CD14-positive monocyte (primary cell): ENCODE measurements at regions not wholly inside any gene's neighbourhood (a gene's known extent, or its start where the extent isn't known, plus 50 kb on each side); places are given as distances from the start of the nearest gene placed in this dataset.
"Not testable (repeated sequence)": the region's sequence is repeated elsewhere in the genome, so short reads cannot be mapped to it uniquely, and the experiment has no call there.

ENCODE experiments used
- DNase-seq, 3 donors: peaks; one replicate each; pipeline ENCODE4 v3.0.0-alpha.2; 2011 to 2022
- H2AFZ ChIP-seq: 2 replicates; pipeline ENCODE4 v1.6.0; 2012; ENCODE audit warnings: mild to moderate bottlenecking, low read depth, low read length, inconsistent platforms; ENCODE audit not compliant: insufficient read depth, poor library complexity, severe bottlenecking
- H3K27ac ChIP-seq, 2 donors: 1 replicate in 1 of 2; 2 replicates in 1 of 2; pipeline ENCODE4 v1.5.1; 2012 to 2013; ENCODE audit warnings: low read length in 2 of 2, control low read depth in 1 of 2, inconsistent platforms in 1 of 2, low read depth in 1 of 2, mild to moderate bottlenecking in 1 of 2
- H3K27me3 ChIP-seq, 2 donors: one replicate each; pipeline versions ENCODE4 v1.6.0 to v1.6.1; 2011 to 2013; ENCODE audit warnings: low read length in 2 of 2; ENCODE audit not compliant: control insufficient read depth in 2 of 2, insufficient read depth in 2 of 2
- H3K36me3 ChIP-seq, 2 donors: replicated peaks in 1 of 2; 1 replicate in 1 of 2; 2 replicates in 1 of 2; pipeline versions ENCODE4 v1.5.1 to v1.6.1; 2012 to 2013; ENCODE audit warnings: low read length in 2 of 2, control low read depth in 1 of 2, inconsistent platforms in 1 of 2, mild to moderate bottlenecking in 1 of 2; ENCODE audit not compliant: insufficient read depth in 2 of 2, control insufficient read depth in 1 of 2
- H3K4me1 ChIP-seq, 2 donors: 1 replicate in 1 of 2; 2 replicates in 1 of 2; pipeline versions ENCODE4 v1.5.1 to v1.6.1; 2012 to 2013; ENCODE audit warnings: low read length in 2 of 2, control low read depth in 1 of 2, inconsistent platforms in 1 of 2, mild to moderate bottlenecking in 1 of 2, moderate library complexity in 1 of 2; ENCODE audit not compliant: insufficient read depth in 2 of 2, control insufficient read depth in 1 of 2
- H3K4me2 ChIP-seq: replicated peaks from 2 replicates; pipeline ENCODE3; 2012; ENCODE audit warnings: low read length, moderate library complexity, mild to moderate bottlenecking; ENCODE audit not compliant: poor library complexity, severe bottlenecking; ENCODE audit errors: extremely low read depth
- H3K4me3 ChIP-seq, 3 experiments: fragments of 200-600 bp in 1 of 3; sonication (generic) in 1 of 3; replicated peaks in 1 of 3; 1 replicate in 2 of 3; 2 replicates in 1 of 3; pipeline ENCODE4 v1.5.1; 2011 to 2013; ENCODE audit warnings: low read length in 3 of 3, mild to moderate bottlenecking in 3 of 3, control low read depth in 2 of 3, low read depth in 2 of 3, inconsistent platforms in 1 of 3, moderate library complexity in 1 of 3
- H3K79me2 ChIP-seq: 2 replicates; pipeline ENCODE4 v1.6.0; 2012; ENCODE audit warnings: mild to moderate bottlenecking, control low read depth, inconsistent platforms, low read length, moderate library complexity; ENCODE audit not compliant: insufficient read depth
- H3K9ac ChIP-seq: 2 replicates; pipeline ENCODE4 v1.6.0; 2017; ENCODE audit warnings: low read length, mild to moderate bottlenecking; ENCODE audit not compliant: insufficient read depth, poor library complexity, severe bottlenecking
- H3K9me3 ChIP-seq, 2 donors: replicated peaks in 1 of 2; 1 replicate in 1 of 2; 2 replicates in 1 of 2; pipeline versions ENCODE4 v1.5.1 to v1.6.1; 2012 to 2013; ENCODE audit warnings: low read length in 2 of 2, control low read depth in 1 of 2; ENCODE audit not compliant: control insufficient read depth in 1 of 2, insufficient read depth in 1 of 2
- H4K20me1 ChIP-seq: 2 replicates; pipeline ENCODE4 v1.6.0; 2012; ENCODE audit warnings: mild to moderate bottlenecking, low read length, control low read depth, moderate library complexity; ENCODE audit not compliant: insufficient read depth
- H3K27ac Mint-ChIP-seq, 7 donors: one replicate each; pipeline ENCODE4 v1.8.0; 2020; ENCODE audit warnings: mild to moderate bottlenecking in 7 of 7, mixed read lengths in 7 of 7, moderate library complexity in 6 of 7, inconsistent platforms in 2 of 7
- H3K27me3 Mint-ChIP-seq, 3 donors: one replicate each; pipeline ENCODE4 v1.8.0; 2021 to 2022; ENCODE audit warnings: low read depth in 3 of 3, mild to moderate bottlenecking in 3 of 3, mixed read lengths in 3 of 3, moderate library complexity in 3 of 3, inconsistent platforms in 1 of 3
- H3K36me3 Mint-ChIP-seq, 2 donors: one replicate each; pipeline ENCODE4 v1.8.0; 2020; ENCODE audit warnings: mixed read lengths in 2 of 2, inconsistent platforms in 1 of 2, mild to moderate bottlenecking in 1 of 2
- H3K4me1 Mint-ChIP-seq: one replicate; pipeline ENCODE4 v1.8.0; 2020; ENCODE audit warnings: mild to moderate bottlenecking, mixed read lengths
- H3K4me3 Mint-ChIP-seq, 2 donors: one replicate each; pipeline ENCODE4 v1.8.0; 2020; ENCODE audit warnings: mild to moderate bottlenecking in 2 of 2, mixed read lengths in 2 of 2, moderate library complexity in 1 of 2
- H3K9me3 Mint-ChIP-seq, 7 donors: one replicate each; pipeline ENCODE4 v1.8.0; 2020 to 2022; ENCODE audit warnings: mixed read lengths in 7 of 7, mild to moderate bottlenecking in 6 of 7, moderate library complexity in 6 of 7, inconsistent platforms in 2 of 7
- WGBS: methylation state at CpG from one replicate; pipeline ENCODE4 v1.1.5; 2013; ENCODE audit warnings: missing lambda C conversion rate; ENCODE audit not compliant: insufficient coverage; 5-methylcytosine and 5-hydroxymethylcytosine counted together
- intact Hi-C, 2 donors: fragments of 100-400 bp; cut with micrococcal nuclease; formaldehyde crosslinking; loops; one replicate each; pipeline versions ENCODE4 v1.15.0 to v1.15.1; 2023
- TF ChIP-seq, protein P1 (sequence below): fragments of 200-600 bp; IDR thresholded peaks from one replicate; pipeline ENCODE4 v1.8.0; 2022; ENCODE audit warnings: antibody characterized with exemption, mild to moderate bottlenecking

DNA sequence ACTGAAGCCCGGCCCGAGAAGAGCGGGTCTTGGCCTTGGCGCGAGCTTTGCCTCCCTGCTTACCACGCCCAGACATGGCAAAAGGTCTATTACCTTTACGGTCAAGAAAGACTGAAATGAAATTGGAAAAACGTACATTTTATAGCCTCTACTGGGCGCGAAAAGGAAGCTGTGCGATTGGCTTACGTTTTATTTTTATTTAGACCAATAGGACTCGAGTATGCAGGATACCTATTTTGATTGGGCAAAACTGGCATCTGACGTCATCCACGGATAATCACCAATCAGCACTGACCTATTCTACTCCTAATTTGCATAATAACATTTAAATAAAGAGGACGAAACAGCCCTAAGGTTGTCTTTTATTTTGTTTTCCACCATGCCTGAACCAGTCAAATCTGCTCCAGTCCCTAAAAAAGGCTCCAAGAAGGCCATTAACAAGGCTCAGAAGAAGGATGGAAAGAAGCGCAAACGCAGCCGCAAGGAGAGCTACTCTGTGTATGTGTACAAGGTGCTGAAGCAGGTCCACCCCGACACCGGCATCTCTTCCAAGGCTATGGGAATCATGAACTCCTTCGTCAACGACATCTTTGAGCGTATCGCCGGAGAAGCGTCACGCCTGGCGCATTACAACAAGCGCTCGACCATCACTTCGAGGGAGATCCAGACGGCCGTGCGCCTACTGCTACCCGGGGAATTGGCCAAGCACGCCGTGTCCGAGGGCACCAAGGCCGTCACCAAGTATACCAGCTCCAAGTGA, 97.4 kb downstream of the OR2B2 start:
- Histone ChIP-seq H3K4me2 (peak overlapping the region; percentile 85), H3K79me2 (no peaks in the 10 kb centered on the region), H3K4me1 (peaks cover 21 to 31% of the 10 kb centered on the region in 2 donors), H2AFZ (peak overlapping the region; percentile 87), H3K9me3 (peaks cover 0 to 9% of the 10 kb centered on the region in 2 donors), H3K27ac (peak overlapping the region; percentile 36 to 71), H3K4me3 (peak overlapping the region; percentile 46 to 80 (median 70)), H3K36me3 (no peaks in the 10 kb centered on the region), H3K27me3 (no peaks in the 10 kb centered on the region), H3K9ac (peak overlapping the region; percentile 27), H4K20me1 (no peaks in the 10 kb centered on the region)
- Mint-ChIP-seq H3K9me3 (peaks cover 0 to 9% (median 2%) of the 10 kb centered on the region in 7 donors), H3K4me3 (peak overlapping the region; percentile 89 to 95), H3K36me3 (no peaks in the 10 kb centered on the region), H3K4me1 (peaks cover 38% of the 10 kb centered on the region), H3K27me3 (peaks cover 0 to 2% (median 0%) of the 10 kb centered on the region in 3 donors), H3K27ac (peak overlapping the region; percentile 72 to 91 (median 87))
- DNase-seq: peak; percentile 88 to 91 (median 88)
- intact Hi-C loops: loop anchor here (5.0 kb wide), 2 partner anchors 57 to 77 kb away; a partner anchor contains a TSS
- TF ChIP-seq, protein P1, sequence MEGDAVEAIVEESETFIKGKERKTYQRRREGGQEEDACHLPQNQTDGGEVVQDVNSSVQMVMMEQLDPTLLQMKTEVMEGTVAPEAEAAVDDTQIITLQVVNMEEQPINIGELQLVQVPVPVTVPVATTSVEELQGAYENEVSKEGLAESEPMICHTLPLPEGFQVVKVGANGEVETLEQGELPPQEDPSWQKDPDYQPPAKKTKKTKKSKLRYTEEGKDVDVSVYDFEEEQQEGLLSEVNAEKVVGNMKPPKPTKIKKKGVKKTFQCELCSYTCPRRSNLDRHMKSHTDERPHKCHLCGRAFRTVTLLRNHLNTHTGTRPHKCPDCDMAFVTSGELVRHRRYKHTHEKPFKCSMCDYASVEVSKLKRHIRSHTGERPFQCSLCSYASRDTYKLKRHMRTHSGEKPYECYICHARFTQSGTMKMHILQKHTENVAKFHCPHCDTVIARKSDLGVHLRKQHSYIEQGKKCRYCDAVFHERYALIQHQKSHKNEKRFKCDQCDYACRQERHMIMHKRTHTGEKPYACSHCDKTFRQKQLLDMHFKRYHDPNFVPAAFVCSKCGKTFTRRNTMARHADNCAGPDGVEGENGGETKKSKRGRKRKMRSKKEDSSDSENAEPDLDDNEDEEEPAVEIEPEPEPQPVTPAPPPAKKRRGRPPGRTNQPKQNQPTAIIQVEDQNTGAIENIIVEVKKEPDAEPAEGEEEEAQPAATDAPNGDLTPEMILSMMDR: no peak
- WGBS: 11% methylated on average over 25 of the region's 40 CpGs

DNA sequence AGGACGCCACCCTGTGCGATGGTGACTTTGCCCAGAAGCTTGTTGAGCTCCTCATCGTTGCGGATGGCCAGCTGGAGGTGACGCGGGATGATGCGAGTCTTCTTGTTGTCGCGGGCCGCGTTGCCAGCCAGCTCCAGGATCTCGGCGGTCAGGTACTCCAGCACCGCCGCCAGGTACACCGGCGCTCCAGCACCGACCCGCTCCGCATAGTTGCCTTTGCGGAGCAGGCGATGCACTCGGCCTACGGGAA, 97.9 kb downstream of the OR2B2 start:
- not testable (repeated sequence) for H3K9me3 Mint-ChIP-seq, H3K36me3 Mint-ChIP-seq, DNase-seq, H3K9me3 ChIP-seq, H3K27me3 Mint-ChIP-seq, H3K27me3 ChIP-seq, H3K36me3 ChIP-seq, H4K20me1 ChIP-seq, H3K79me2 ChIP-seq
- H3K4me2 ChIP-seq: peak overlapping the region; percentile 85
- intact Hi-C loops: loop anchor here (5.0 kb wide), 2 partner anchors 58 to 78 kb away; a partner anchor contains a TSS
- Mint-ChIP-seq H3K4me3 (peak overlapping the region; percentile 89 to 95), H3K27ac (peak overlapping the region; percentile 65 to 91 (median 75)), H3K4me1 (peaks cover 38% of the 10 kb centered on the region)
- WGBS: no CpG with 5 or more reads among the region's 24 CpGs
- peak overlapping the region in 1 of 2 donors; percentile 71 for H3K27ac ChIP-seq
- H2AFZ ChIP-seq: peak overlapping the region; percentile 87
- H3K9ac ChIP-seq: peak overlapping the region; percentile 27
- H3K4me3 ChIP-seq: peak overlapping the region; percentile 46 to 80 (median 70)
- H3K4me1 ChIP-seq: peaks cover 23 to 34% of the 10 kb centered on the region in 2 donors
